ENCODE measurements at regions not wholly inside any gene's neighbourhood (a gene's known extent, or its start where the extent isn't known, plus 50 kb on each side); places are given as distances from the start of the nearest gene placed in this dataset.

DNA sequence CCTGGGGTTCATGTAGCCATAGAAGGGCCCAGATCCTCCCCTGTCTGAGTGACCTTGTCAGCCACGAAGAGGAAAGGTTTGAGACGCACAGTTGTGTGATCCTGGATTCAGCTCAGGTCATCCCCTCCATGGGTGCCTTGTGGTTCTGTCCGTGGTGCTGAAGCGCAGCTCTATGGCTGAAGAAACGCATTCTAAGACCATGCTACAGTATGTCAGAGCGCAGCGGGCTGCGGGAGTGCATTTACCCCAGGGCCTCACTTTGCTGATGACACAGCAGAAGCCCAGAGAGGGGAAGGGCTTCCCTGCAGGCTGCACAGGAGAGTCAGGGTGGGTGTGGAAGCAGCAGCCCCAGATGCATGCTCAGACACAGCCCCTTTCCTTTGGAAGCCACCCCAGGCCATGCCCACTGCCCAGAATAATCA, 68.8 kb upstream of the IQSEC1 start (continued):
- TF ChIP-seq, protein P1, sequence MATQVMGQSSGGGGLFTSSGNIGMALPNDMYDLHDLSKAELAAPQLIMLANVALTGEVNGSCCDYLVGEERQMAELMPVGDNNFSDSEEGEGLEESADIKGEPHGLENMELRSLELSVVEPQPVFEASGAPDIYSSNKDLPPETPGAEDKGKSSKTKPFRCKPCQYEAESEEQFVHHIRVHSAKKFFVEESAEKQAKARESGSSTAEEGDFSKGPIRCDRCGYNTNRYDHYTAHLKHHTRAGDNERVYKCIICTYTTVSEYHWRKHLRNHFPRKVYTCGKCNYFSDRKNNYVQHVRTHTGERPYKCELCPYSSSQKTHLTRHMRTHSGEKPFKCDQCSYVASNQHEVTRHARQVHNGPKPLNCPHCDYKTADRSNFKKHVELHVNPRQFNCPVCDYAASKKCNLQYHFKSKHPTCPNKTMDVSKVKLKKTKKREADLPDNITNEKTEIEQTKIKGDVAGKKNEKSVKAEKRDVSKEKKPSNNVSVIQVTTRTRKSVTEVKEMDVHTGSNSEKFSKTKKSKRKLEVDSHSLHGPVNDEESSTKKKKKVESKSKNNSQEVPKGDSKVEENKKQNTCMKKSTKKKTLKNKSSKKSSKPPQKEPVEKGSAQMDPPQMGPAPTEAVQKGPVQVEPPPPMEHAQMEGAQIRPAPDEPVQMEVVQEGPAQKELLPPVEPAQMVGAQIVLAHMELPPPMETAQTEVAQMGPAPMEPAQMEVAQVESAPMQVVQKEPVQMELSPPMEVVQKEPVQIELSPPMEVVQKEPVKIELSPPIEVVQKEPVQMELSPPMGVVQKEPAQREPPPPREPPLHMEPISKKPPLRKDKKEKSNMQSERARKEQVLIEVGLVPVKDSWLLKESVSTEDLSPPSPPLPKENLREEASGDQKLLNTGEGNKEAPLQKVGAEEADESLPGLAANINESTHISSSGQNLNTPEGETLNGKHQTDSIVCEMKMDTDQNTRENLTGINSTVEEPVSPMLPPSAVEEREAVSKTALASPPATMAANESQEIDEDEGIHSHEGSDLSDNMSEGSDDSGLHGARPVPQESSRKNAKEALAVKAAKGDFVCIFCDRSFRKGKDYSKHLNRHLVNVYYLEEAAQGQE (IDR thresholded peaks at IDR 0.05; ENCODE audit: borderline replicate concordance), result peak; percentile 100
- TF ChIP-seq, protein P1 (CRISPR knock-in tag; IDR thresholded peaks at IDR 0.05; ENCODE audit: low read depth), result peak; percentile 98
- TF ChIP-seq ZNF133 (CRISPR knock-in tag; IDR thresholded peaks at IDR 0.05) (no peak), HDAC3 (IDR thresholded peaks at IDR 0.05; ENCODE audit: borderline replicate concordance, partially characterized antibody) (no peak), ZNF583 (CRISPR knock-in tag; IDR thresholded peaks at IDR 0.05) (no peak), CBX3 (IDR thresholded peaks at IDR 0.05; ENCODE audit: borderline replicate concordance in 1 of 2, low read length in 2 of 2) (0 out of 3 replicates have a peak, but pooled peaks of 1 of the 2 experiments have one; percentile 59), NFYB (IDR thresholded peaks at IDR 0.05; ENCODE audit: extremely low read depth, insufficient read length) (no peak), TEAD1 (CRISPR knock-in tag; IDR thresholded peaks at IDR 0.05) (peak in 1 of 2 experiments; percentile 57; a peak in 1 of 4 replicates), EHMT2 (IDR thresholded peaks at IDR 0.05) (peak; percentile 100)
- TF ChIP-seq, protein P2, sequence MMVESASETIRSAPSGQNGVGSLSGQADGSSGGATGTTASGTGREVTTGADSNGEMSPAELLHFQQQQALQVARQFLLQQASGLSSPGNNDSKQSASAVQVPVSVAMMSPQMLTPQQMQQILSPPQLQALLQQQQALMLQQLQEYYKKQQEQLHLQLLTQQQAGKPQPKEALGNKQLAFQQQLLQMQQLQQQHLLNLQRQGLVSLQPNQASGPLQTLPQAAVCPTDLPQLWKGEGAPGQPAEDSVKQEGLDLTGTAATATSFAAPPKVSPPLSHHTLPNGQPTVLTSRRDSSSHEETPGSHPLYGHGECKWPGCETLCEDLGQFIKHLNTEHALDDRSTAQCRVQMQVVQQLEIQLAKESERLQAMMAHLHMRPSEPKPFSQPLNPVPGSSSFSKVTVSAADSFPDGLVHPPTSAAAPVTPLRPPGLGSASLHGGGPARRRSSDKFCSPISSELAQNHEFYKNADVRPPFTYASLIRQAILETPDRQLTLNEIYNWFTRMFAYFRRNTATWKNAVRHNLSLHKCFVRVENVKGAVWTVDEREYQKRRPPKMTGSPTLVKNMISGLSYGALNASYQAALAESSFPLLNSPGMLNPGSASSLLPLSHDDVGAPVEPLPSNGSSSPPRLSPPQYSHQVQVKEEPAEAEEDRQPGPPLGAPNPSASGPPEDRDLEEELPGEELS (CRISPR knock-in tag; IDR thresholded peaks at IDR 0.05; ENCODE audit: borderline replicate concordance), result peak; percentile 72; the same call in 1 of the 2 replicates
- TF ChIP-seq, protein P3, sequence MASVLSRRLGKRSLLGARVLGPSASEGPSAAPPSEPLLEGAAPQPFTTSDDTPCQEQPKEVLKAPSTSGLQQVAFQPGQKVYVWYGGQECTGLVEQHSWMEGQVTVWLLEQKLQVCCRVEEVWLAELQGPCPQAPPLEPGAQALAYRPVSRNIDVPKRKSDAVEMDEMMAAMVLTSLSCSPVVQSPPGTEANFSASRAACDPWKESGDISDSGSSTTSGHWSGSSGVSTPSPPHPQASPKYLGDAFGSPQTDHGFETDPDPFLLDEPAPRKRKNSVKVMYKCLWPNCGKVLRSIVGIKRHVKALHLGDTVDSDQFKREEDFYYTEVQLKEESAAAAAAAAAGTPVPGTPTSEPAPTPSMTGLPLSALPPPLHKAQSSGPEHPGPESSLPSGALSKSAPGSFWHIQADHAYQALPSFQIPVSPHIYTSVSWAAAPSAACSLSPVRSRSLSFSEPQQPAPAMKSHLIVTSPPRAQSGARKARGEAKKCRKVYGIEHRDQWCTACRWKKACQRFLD (CRISPR knock-in tag; IDR thresholded peaks at IDR 0.05), result 0 out of 2 replicates have a peak, but pooled peaks have one; percentile 57
- TF ChIP-seq, protein P4, sequence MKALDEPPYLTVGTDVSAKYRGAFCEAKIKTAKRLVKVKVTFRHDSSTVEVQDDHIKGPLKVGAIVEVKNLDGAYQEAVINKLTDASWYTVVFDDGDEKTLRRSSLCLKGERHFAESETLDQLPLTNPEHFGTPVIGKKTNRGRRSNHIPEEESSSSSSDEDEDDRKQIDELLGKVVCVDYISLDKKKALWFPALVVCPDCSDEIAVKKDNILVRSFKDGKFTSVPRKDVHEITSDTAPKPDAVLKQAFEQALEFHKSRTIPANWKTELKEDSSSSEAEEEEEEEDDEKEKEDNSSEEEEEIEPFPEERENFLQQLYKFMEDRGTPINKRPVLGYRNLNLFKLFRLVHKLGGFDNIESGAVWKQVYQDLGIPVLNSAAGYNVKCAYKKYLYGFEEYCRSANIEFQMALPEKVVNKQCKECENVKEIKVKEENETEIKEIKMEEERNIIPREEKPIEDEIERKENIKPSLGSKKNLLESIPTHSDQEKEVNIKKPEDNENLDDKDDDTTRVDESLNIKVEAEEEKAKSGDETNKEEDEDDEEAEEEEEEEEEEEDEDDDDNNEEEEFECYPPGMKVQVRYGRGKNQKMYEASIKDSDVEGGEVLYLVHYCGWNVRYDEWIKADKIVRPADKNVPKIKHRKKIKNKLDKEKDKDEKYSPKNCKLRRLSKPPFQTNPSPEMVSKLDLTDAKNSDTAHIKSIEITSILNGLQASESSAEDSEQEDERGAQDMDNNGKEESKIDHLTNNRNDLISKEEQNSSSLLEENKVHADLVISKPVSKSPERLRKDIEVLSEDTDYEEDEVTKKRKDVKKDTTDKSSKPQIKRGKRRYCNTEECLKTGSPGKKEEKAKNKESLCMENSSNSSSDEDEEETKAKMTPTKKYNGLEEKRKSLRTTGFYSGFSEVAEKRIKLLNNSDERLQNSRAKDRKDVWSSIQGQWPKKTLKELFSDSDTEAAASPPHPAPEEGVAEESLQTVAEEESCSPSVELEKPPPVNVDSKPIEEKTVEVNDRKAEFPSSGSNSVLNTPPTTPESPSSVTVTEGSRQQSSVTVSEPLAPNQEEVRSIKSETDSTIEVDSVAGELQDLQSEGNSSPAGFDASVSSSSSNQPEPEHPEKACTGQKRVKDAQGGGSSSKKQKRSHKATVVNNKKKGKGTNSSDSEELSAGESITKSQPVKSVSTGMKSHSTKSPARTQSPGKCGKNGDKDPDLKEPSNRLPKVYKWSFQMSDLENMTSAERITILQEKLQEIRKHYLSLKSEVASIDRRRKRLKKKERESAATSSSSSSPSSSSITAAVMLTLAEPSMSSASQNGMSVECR (CRISPR knock-in tag; IDR thresholded peaks at IDR 0.05), result peak; percentile 56; the same call in 1 of the 2 replicates

Data from K562 (cell line).